ENCODE measurements at regions not wholly inside any gene's neighbourhood (a gene's known extent, or its start where the extent isn't known, plus 50 kb on each side); places are given as distances from the start of the nearest gene placed in this dataset.

- no peak for TF ChIP-seq CTCF (conservative IDR thresholded peaks at IDR 0.05)
- TF ChIP-seq ZFX (IDR thresholded peaks at IDR 0.05): no peak
Measured at GRCh38 chr12:58189893-58190292, 248.5 kb downstream of the ATP23 start.

Measured in C4-2B (cell line).